ENCODE measurements at regions not wholly inside any gene's neighbourhood (a gene's known extent, or its start where the extent isn't known, plus 50 kb on each side); places are given as distances from the start of the nearest gene placed in this dataset.

DNA sequence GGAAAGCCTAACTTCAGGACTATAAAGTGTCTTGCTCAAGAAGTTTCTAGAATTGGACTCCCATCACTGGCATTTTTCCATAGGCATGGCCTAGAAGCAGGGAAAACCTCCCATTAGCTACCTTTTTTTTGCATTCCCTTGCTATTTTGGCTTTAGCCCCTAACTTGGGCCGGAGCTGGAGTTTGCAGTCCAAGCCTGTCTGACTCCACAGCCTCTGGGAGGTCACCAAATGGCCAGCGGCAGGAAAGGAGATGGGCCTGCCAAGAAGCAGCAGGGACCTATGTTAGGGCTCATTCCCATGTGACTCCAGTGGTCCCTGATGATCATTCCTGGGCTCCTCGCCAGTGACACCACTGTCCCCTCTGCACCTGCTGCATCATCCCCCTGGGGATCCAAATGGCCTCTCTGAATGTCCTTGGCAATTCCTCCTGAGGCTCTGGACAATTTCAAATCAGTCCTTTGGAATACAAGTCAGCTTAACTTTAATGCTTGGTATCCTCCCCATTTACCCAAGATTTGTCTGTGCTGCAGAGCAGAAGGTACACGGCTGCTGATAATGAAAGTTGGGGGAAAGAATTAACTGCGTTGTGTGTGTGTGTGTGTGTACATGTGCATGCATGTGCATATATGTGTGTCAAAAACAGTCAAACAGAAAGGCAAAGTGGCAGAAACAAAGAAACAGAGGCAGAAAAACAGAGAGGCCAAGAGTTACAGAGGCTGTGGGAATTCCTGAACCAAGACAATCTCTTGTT is 69.8 kb upstream of the SERP2 start:
- Histone ChIP-seq H3K18ac (ENCODE audit: insufficient read length, low read depth, low read length) (no peak overlapping the region), H3K9me3 (ENCODE audit: control insufficient read depth, low read depth, low read length) (no peaks in the 10 kb centered on the region), H2BK15ac (ENCODE audit: low read depth, low read length) (no peak overlapping the region), H4K8ac (replicated peaks; ENCODE audit: insufficient read length, low read depth, low read length) (no peak overlapping the region), H3K23me2 (ENCODE audit: insufficient read length, low read depth, low read length, poor library complexity, severe bottlenecking) (peaks cover 8% of the 10 kb centered on the region), H3K4me2 (ENCODE audit: insufficient read depth, insufficient read length, low read length) (no peak overlapping the region), H2AFZ (ENCODE audit: low read length) (no peak overlapping the region), H4K20me1 (ENCODE audit: control insufficient read depth, insufficient read depth, insufficient read length) (no peaks in the 10 kb centered on the region), H3T11ph (ENCODE audit: low read length) (no peak overlapping the region), H2BK120ac (ENCODE audit: low read depth, low read length, poor library complexity, severe bottlenecking) (no peak overlapping the region), H4K5ac (ENCODE audit: insufficient read length, low read depth, low read length) (no peak overlapping the region), H3K9ac (ENCODE audit: extremely low read depth, insufficient read length, low read length) (no peak overlapping the region), H3K27me3 (ENCODE audit: insufficient read depth, low read length) (peaks cover 8% of the 10 kb centered on the region), H3K27ac (ENCODE audit: insufficient read length, low read depth, low read length) (no peak overlapping the region), H3K23ac (ENCODE audit: insufficient read length, low read depth, low read length) (no peak overlapping the region), H3K79me2 (ENCODE audit: insufficient read depth, low read length) (no peaks in the 10 kb centered on the region), H4K91ac (ENCODE audit: insufficient read length, low read depth, low read length) (no peak overlapping the region), H2BK5ac (ENCODE audit: insufficient read length, low read length) (no peak overlapping the region), H2AK5ac (ENCODE audit: insufficient read length, low read length) (no peak overlapping the region), H2BK12ac (ENCODE audit: insufficient read length, low read depth, low read length) (no peak overlapping the region), H3K79me1 (ENCODE audit: insufficient read depth, low read depth, low read length, poor library complexity, severe bottlenecking) (no peaks in the 10 kb centered on the region), H3K56ac (ENCODE audit: insufficient read length, low read depth, low read length) (no peak overlapping the region), H2BK20ac (ENCODE audit: low read depth, low read length, poor library complexity, severe bottlenecking) (no peak overlapping the region), H3K14ac (ENCODE audit: insufficient read depth, low read length) (no peak overlapping the region), H3K4ac (ENCODE audit: low read depth, low read length) (no peak overlapping the region), H3K4me1 (ENCODE audit: insufficient read depth, low read length) (peaks cover 6% of the 10 kb centered on the region; the same call in 1 of the 2 replicates)
- WGBS (ENCODE audit: extremely low coverage, insufficient read length, low lambda C conversion rate) = no CpG with 5 or more reads among the region's 5 CpGs
- Mint-ChIP-seq H3K27ac (no peak overlapping the region), H3K4me1 (peaks cover 36 to 42% of the 10 kb centered on the region in 2 experiments), H3K9me3 (no peaks in the 10 kb centered on the region; a peak in 1 of 5 replicates), H3K27me3 (ENCODE audit: low read depth) (peaks cover 81% of the 10 kb centered on the region), H3K4me3 (no peak overlapping the region), H3K36me3 (ENCODE audit: insufficient read depth in 1 of 3, low read depth in 3 of 3) (no peaks in the 10 kb centered on the region)
- DNase-seq = no peak
- TF ChIP-seq, protein P1, sequence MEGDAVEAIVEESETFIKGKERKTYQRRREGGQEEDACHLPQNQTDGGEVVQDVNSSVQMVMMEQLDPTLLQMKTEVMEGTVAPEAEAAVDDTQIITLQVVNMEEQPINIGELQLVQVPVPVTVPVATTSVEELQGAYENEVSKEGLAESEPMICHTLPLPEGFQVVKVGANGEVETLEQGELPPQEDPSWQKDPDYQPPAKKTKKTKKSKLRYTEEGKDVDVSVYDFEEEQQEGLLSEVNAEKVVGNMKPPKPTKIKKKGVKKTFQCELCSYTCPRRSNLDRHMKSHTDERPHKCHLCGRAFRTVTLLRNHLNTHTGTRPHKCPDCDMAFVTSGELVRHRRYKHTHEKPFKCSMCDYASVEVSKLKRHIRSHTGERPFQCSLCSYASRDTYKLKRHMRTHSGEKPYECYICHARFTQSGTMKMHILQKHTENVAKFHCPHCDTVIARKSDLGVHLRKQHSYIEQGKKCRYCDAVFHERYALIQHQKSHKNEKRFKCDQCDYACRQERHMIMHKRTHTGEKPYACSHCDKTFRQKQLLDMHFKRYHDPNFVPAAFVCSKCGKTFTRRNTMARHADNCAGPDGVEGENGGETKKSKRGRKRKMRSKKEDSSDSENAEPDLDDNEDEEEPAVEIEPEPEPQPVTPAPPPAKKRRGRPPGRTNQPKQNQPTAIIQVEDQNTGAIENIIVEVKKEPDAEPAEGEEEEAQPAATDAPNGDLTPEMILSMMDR (conservative IDR thresholded peaks at IDR 0.05) = no peak

Measured in H9 (cell line).